GM12892 (cell line): ENCODE measurements at regions not wholly inside any gene's neighbourhood (a gene's known extent, or its start where the extent isn't known, plus 50 kb on each side); places are given as distances from the start of the nearest gene placed in this dataset.

Source experiments
- POLR2A ChIP-seq: IDR thresholded peaks from 2 replicates; pipeline ENCODE4 v1.6.1; 2011; ENCODE audit warnings: low read depth, low read length, control low read depth
- POLR2AphosphoS5 ChIP-seq: IDR thresholded peaks from 2 replicates; pipeline ENCODE4 v1.6.1; 2011; ENCODE audit warnings: low read depth, low read length, control low read depth
- TAF1 ChIP-seq: IDR thresholded peaks from 2 replicates; pipeline ENCODE4 v1.6.1; 2011; ENCODE audit warnings: low read depth, mild to moderate bottlenecking, control low read depth, low read length, borderline replicate concordance

- TF ChIP-seq POLR2A (no peak), TAF1 (no peak), POLR2AphosphoS5 (no peak)
Measured at GRCh38 chr2:190822043-190822442, 58.6 kb upstream of the GLS start.
